Renal pelvis (tissue), 1 donor: ENCODE measurements at regions not wholly inside any gene's neighbourhood (a gene's known extent, or its start where the extent isn't known, plus 50 kb on each side); places are given as distances from the start of the nearest gene placed in this dataset.

Source experiments
- DNase-seq: peaks from one replicate; pipeline ENCODE4 v3.0.0-alpha.2; 2013

DNA sequence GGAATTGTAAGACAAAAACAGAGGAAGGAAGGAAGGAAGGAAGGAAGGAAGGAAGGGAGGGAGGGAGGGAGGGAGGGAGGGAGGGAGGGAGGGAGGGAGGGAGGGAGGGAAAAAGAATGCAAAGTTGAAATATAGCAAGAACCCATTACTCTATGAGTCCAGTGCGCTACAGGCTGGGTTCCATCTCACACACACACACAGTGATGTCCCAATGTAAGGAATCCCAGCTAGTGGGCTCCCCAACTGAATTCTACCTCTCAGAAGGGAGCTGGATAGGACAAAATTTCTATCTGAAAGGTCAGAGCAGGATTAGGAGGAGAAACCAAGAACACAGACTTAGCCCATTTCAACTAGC lies 173.4 kb downstream of the DAD1 start:
- DNase-seq = no peak

- no peak for DNase-seq
Observed at GRCh38 chr14:22414876-22415604, 174.0 kb downstream of the DAD1 start.

- DNase-seq = no peak
Observed at GRCh38 chr14:22412926-22413411, 176.1 kb downstream of the DAD1 start.

DNA sequence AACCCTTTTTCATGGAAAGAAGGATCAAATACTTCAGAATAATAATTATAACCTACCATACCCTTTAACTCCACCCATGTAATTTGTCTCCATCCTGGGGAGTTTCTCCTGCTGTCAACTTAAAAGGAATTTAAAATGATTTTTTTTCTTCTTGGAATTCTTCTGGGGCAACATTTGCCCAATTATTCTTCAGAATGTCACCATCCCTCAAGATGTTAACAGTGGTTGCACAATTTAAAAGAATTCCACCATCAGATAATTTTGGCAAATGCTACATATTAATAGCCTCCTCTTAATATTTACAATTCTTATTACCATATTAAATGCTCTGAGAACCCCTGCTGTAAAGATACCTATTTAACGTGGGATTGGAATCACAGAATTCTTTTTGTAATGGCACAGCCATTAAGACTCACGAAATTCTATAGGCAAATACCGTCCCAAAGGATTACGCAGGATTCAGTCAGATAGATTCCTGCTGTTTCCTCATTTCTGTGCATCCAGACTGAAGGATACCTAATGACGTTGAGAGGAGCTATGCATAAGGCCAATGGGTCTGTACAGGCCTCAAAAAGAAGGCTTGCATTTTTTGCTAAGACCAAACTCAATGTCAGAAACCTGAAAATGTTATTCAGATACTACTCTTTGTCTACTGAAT lies 177.5 kb downstream of the DAD1 start:
- DNase-seq = no peak

GRCh38 chr14:22410497-22410896 lies 178.5 kb downstream of the DAD1 start:
- no peak for DNase-seq

- DNase-seq = no peak
Observed at GRCh38 chr14:22409006-22409405, 180.0 kb downstream of the DAD1 start.

GRCh38 chr14:22408547-22408946 lies 180.5 kb downstream of the DAD1 start:
- no peak for DNase-seq

DNA sequence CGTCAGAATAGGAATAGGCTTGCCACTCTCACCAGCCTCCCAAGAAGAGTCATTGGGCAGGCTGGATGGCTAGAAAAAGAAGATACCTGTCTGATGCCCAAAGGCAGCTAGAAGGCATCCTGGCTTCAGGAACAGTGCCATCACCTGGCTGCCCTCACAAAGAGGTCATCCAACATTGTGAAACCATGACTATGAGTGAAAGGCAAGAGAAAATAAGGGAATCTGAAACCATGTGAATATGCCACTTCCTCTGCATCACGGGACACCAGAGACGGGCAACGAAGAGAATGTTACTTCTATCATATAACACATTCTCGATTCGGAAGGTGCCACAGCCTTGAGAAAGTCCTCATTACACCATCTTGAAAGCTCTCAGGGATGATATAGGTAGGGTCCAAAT lies 182.0 kb downstream of the DAD1 start:
- no peak for DNase-seq

DNA sequence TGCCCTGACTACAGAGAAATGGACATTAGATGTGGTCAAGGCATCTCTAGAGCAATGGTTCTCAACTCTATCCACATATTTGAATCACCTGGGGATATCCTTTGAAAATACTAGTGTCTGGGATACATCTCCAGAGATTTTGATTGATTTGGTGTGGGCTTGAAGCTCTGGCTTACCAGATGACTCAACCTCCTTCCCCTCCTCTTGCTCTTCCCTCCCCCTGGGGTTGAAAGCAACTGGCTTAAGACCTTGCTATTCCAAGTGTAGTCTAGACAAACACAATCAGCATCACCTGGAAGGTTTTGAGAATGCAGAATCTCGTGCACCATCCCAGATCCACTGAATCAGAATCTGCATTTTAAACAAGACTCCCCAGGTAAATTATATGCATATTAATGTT lies 183.8 kb downstream of the DAD1 start:
- no peak for DNase-seq

DNA sequence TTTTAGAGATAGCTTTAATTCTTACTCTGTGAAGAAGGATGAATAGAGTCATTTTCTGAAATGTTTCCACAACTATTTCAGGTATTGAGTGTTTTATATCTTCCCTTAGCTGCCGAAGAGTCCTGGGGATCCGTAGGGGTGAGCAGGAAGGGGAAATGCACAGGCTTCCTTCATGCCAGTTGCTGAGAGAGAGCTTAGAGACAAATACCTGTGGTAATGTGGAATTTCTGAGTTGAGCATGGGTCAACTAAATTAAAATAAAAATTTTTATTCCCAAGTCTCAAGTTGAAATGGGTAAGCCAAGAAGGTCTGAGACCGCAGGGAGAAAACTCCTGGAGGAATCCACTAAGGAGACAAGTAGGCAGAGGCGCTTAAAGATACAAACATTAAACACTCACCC lies 185.7 kb downstream of the DAD1 start:
- DNase-seq = no peak

DNA sequence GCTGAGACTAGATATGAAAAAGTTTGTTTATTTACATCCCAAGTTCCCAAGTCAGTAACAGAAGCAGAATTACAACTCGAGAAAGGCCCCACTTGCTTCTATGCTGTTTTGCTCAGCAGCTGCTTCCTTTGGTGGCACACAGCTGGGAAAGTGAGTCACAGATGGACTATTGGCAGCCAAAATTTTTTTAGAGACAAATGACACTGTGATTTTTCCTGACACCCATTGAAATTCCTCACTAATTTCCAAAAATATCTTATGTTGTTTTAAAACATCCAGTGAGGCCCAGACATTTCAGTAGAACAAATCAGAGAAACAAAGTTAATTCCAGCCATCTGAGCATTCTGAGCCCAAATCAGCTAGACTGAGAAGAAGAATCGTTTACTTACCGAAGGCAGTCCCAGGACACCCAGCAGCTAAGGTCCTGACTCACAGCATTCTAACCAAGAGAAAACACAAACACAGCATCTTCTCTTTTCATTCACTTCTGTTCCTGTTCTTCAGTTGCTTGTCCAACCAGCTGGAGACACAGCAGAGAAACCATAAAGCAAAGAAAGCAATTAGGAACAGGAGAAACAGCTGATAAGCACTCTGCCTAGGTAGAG lies 188.3 kb downstream of the DAD1 start:
- no peak for DNase-seq

DNA sequence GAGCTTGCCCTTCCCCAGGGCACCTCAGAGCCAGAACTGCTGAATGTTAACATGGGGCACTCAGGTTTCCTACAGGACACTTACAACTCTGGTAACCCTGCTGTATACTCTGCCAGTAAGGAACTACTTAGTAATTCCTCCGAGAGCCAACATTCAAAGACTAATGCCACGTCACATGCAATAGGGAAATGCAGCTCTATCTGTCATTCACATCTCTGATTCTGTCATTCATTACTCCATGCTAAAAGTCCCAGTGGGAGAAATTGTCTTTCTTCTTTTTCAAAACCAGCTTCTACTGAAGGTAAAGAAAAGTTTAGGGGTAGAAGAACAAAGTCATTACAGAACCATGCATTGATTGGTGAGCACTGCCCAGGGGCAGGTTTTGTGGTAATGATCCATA lies 189.2 kb downstream of the DAD1 start:
- no peak for DNase-seq

DNA sequence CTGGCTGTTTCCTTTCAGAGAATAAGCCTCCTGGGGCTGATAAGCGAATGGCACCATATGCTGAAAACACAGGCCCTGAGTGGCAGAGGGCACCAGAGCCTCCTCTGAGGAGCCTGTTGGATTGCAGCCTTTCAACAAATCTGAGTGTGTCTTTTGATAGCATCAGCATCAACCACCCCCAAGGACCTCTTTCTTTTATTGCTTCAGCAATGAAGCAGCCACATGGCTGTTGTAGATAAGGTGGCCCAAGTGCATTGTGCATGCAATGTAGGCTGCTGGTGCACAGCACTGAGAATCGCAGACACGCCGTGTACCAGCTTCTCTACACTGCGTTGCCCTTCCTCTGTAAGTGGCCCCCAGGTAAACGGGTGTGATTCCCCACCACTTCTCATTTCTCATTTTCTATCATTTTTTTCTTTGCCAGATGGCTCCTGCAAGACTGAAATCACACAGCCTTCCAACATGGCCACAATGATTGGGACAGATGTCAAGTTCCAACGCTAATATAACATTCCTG lies 191.7 kb downstream of the DAD1 start:
- no peak for DNase-seq

GRCh38 chr14:22395803-22396202 lies 193.2 kb downstream of the DAD1 start:
- no peak for DNase-seq

- DNase-seq = no peak
Observed at GRCh38 chr14:22394616-22395015, 194.4 kb downstream of the DAD1 start.

GRCh38 chr14:22393796-22394195 lies 195.2 kb downstream of the DAD1 start:
- no peak for DNase-seq

DNA sequence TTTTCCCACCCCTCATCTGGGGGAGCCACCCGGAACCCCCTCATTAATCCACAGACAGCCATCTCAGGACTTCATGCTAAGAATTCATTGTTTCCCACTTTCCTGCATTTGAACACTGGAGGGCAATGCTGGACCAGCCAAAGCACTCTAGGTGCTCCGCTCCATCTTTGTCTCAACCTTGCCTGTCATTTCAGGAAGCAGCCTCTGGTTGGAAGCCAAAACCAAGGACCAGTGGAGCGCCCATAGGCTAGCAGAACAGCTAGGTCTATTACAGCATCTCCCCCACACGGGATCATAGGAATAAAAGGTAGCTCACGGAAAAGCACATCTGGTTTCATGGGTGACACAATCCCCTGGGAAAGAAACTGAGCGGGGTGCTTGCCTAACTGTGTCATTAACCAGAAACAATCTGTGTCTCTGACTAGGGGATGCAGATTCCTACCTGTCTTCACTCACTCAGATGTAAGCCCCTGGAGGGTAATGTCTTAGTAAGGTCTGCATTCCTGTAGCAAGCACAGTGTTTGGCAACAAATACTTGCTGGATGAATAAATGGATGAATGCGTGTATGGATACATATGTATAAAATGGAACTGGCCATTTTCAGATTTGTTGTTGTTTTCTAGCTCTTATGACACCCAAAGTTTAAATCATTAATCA lies 197.0 kb downstream of the DAD1 start:
- peak; percentile 77 for DNase-seq

- no peak for DNase-seq
Observed at GRCh38 chr14:22390824-22391461, 198.1 kb downstream of the DAD1 start.

DNA sequence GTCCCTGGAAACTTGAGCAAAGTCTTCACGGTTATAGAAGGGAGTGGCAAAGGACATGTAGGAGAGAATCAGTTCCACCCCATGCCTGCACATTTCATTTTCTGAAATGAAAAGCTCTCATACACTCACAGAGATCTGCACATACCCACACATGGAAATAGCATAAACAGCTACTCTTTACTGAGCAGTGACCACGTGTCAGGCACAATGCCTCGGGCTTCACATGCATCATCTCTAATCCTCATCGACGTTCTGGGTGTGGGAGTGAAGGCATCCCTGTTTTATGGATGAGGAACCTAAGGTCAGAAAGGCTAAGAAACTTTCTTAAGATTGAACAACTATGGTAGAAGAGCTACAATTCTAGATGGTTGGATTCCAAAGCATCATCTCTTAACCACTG lies 198.8 kb downstream of the DAD1 start:
- no peak for DNase-seq

DNA sequence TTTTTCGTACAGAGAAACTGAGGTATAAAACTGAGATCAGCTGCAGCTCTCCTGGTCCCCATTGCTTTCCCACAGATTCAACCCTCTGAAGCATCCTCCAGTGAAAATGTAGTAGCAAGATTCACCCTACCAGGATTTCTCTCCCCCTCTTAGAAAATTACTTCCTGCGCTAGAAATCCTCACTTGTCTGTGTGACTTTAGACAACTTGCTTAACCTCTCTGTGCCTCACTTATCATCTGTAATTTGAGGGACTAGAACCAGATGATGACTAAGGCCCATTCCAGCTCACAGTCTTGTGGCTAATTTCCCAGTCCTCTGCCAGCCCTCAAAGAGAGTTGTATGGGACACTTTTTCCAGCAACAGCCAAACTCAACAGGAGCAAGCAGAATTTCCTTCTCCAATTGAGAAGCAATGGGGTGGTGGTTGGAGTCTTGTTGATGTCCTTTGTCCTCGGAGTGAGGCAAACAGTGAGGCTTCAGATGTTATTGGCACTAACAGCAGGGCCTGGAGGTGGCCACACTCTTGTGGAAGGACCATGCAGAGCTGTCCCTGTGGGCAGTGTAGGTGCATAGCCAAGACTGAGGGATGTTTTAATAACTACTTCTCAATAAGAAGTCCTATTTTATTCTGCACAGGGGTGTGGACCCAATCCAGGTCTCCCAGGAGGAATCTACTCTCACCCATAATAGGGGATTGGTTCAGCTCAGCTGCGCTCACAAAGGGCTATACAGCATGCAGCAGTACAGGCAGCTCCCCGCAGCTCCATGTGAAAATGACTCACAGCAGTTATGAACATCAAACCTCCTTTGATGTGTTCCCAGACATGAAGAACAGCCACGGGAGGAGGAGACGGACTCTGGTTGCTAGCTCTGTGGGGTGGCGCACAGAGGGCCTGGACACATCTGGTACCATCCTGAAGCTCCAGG lies 200.1 kb downstream of the DAD1 start:
- DNase-seq = no peak

DNA sequence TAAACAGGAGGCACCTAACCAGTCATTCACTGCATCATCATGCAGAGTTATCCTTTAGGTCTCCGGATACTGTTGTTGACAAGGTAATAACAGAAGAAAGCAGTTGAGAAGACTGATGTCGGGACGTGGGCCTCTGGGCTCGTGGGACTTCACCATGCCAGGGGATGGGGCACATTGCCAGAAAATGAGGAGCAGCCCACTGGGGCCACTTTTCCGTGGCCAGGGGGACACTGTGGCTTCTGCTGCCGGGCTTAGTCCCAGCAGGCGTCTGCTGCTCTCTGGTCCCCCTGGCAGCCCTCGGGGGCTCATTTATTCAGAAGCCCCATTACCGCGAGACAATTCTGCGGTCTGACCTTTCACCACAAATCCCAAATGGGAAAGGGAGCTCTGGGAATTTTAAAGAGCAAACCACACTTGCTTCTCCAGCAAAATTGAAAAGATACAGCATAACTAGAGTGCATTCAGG lies 201.2 kb downstream of the DAD1 start:
- no peak for DNase-seq
